Endothelial cell of umbilical vein (primary cell): ENCODE measurements at regions not wholly inside any gene's neighbourhood (a gene's known extent, or its start where the extent isn't known, plus 50 kb on each side); places are given as distances from the start of the nearest gene placed in this dataset.

ENCODE experiments used
- BruUV-seq: library from RNA; stranded (reverse); fragments of 400-500 nt; replicated peaks from 2 replicates; lab custom pipeline; 2021; lab: Mats Ljungman, UMichigan
- CTCF ChIA-PET: fragments of 300-600, 350-600 bp; sonication (Branson Sonifier 250); formaldehyde crosslinking; loops from one replicate; lab custom pipeline; 2021; ENCODE audit warnings: antibody characterized with exemption, inconsistent platforms; lab: Charles Lee
- POLR2A ChIA-PET: fragments of 300-600, 350-600 bp; sonication (Branson Sonifier 250); formaldehyde crosslinking; loops from one replicate; lab custom pipeline; 2021; ENCODE audit warnings: antibody characterized with exemption, inconsistent platforms; lab: Charles Lee
- DNase-seq: peaks from one replicate; pipeline ENCODE4 v3.0.0-alpha.2; 2011; ENCODE audit warnings: low read depth, low spot score
- FAIRE-seq: peaks from 2 replicates; lab custom pipeline; 2011; peaks lifted over from hg19 to GRCh38; lab: Jason Lieb, UNC
- H2AFZ ChIP-seq: 2 replicates; pipeline ENCODE4 v1.6.0; 2012; ENCODE audit warnings: low read depth, low read length, control low read depth, inconsistent platforms
- H3K27ac ChIP-seq: 2 replicates; pipeline ENCODE4 v1.5.1; 2011; ENCODE audit warnings: low read depth, mild to moderate bottlenecking, control low read depth, low read length, moderate library complexity; ENCODE audit not compliant: insufficient read depth
- H3K27me3 ChIP-seq, 2 experiments: 2 replicates each; pipeline versions ENCODE4 v1.6.0 to v1.6.1; 2011; ENCODE audit warnings: low read length in 2 of 2, mixed read lengths in 1 of 2; ENCODE audit not compliant: control insufficient read depth in 2 of 2, insufficient read depth in 2 of 2
- H3K36me3 ChIP-seq, 2 experiments: 2 replicates in 1 of 2; 3 replicates in 1 of 2; pipeline ENCODE4 v1.5.1; 2011; ENCODE audit warnings: low read length in 2 of 2, mild to moderate bottlenecking in 1 of 2, moderate library complexity in 1 of 2; ENCODE audit not compliant: control insufficient read depth in 2 of 2, insufficient read depth in 2 of 2; ENCODE audit errors: extremely low read depth in 1 of 2
- H3K4me1 ChIP-seq: 3 replicates; pipeline ENCODE4 v1.5.1; 2011; ENCODE audit warnings: mild to moderate bottlenecking, low read length; ENCODE audit not compliant: control insufficient read depth, insufficient read depth; ENCODE audit errors: extremely low read depth
- H3K4me2 ChIP-seq: 2 replicates; pipeline ENCODE4 v1.6.1; 2011; ENCODE audit warnings: low read length, control low read depth, mixed read lengths; ENCODE audit not compliant: insufficient read depth
- H3K4me3 ChIP-seq, 3 experiments: fragments of 200-600 bp in 1 of 3; sonication (generic), shearing (Covaris generic) in 1 of 3; replicated peaks in 1 of 3; 2 replicates each; pipeline ENCODE4 v1.5.1; 2011 to 2016; ENCODE audit warnings: control low read depth in 3 of 3, low read length in 3 of 3, mild to moderate bottlenecking in 2 of 3, inconsistent platforms in 1 of 3, low read depth in 1 of 3, moderate library complexity in 1 of 3; ENCODE audit not compliant: insufficient read depth in 1 of 3
- H3K79me2 ChIP-seq: 2 replicates; pipeline ENCODE4 v1.6.0; 2012; ENCODE audit warnings: low read length, inconsistent platforms; ENCODE audit not compliant: control insufficient read depth, insufficient read depth
- H3K9ac ChIP-seq: replicated peaks from 2 replicates; pipeline ENCODE3; 2011; ENCODE audit warnings: low read length, control low read depth; ENCODE audit not compliant: insufficient read depth; ENCODE audit errors: extremely low read depth
- H3K9me1 ChIP-seq: replicated peaks from 3 replicates; pipeline ENCODE4 v1.6.0; 2011; ENCODE audit warnings: mild to moderate bottlenecking, low read length; ENCODE audit not compliant: control insufficient read depth, insufficient read depth; ENCODE audit errors: extremely low read depth
- H3K9me3 ChIP-seq: replicated peaks from 2 replicates; pipeline ENCODE4 v1.5.1; 2012; ENCODE audit warnings: low read length, inconsistent platforms; ENCODE audit not compliant: control insufficient read depth, insufficient read depth
- H4K20me1 ChIP-seq: replicated peaks from 2 replicates; pipeline ENCODE3; 2011; ENCODE audit warnings: mild to moderate bottlenecking, low read length; ENCODE audit not compliant: control insufficient read depth, insufficient read depth; ENCODE audit errors: extremely low read depth
- EZH2 ChIP-seq: IDR thresholded peaks from 2 replicates; pipeline ENCODE4 v1.6.1; 2012; ENCODE audit warnings: borderline replicate concordance, low read depth, mild to moderate bottlenecking, moderate library complexity, low read length, inconsistent platforms; ENCODE audit not compliant: severe bottlenecking
- FOS ChIP-seq: IDR thresholded peaks from 2 replicates; pipeline ENCODE4 v1.6.1; 2011; ENCODE audit warnings: mild to moderate bottlenecking, low read length, moderate library complexity, borderline replicate concordance; ENCODE audit not compliant: insufficient read depth
- GATA2 ChIP-seq: IDR thresholded peaks from 2 replicates; pipeline ENCODE4 v1.7.0; 2011; ENCODE audit warnings: low read depth, mild to moderate bottlenecking, moderate library complexity, mixed read lengths, low read length; ENCODE audit not compliant: insufficient read length, insufficient read depth
- JUN ChIP-seq: IDR thresholded peaks from 2 replicates; pipeline ENCODE4 v1.6.1; 2011; ENCODE audit warnings: borderline replicate concordance, low read depth; ENCODE audit not compliant: insufficient read length, insufficient read depth
- MYC ChIP-seq: IDR thresholded peaks from one replicate; pipeline ENCODE4 v1.6.1; 2011; ENCODE audit warnings: mild to moderate bottlenecking, low read depth, low read length
- POLR2A ChIP-seq: IDR thresholded peaks from 2 replicates; pipeline ENCODE4 v1.6.1; 2012; ENCODE audit warnings: low read depth, mild to moderate bottlenecking, control low read depth, low read length
- POLR2AphosphoS5 ChIP-seq: IDR thresholded peaks from 2 replicates; pipeline ENCODE4 v1.6.1; 2012; ENCODE audit warnings: low read depth, mild to moderate bottlenecking, control low read depth, low read length, moderate library complexity; ENCODE audit not compliant: insufficient read depth
- dilution Hi-C: fragments of 300-500 bp; cut with MboI; formaldehyde crosslinking; loops from one replicate; pipeline ENCODE4 v1.15.0; 2019; ENCODE audit warnings: low sequenced_read_pairs; ENCODE audit not compliant: extremely low pct_ligation_motif_present
- intact Hi-C: fragments of 100-400 bp; cut with micrococcal nuclease; formaldehyde crosslinking; loops from one replicate; pipeline ENCODE4 v1.10.0; 2022
- TF ChIP-seq, protein P1 (sequence below), 2 donors: IDR thresholded peaks; 1 replicate in 1 of 2; 2 replicates in 1 of 2; pipeline ENCODE4 v1.5.1; 2011; ENCODE audit warnings: low read length in 2 of 2, mild to moderate bottlenecking in 2 of 2, moderate library complexity in 2 of 2, control low read depth in 1 of 2, inconsistent platforms in 1 of 2, low read depth in 1 of 2; ENCODE audit not compliant: insufficient read depth in 1 of 2; ENCODE audit errors: extremely low read depth in 1 of 2
- TF ChIP-seq, protein P2 (sequence below): IDR thresholded peaks from 2 replicates; pipeline ENCODE4 v1.6.1; 2011; ENCODE audit not compliant: insufficient read depth, insufficient read length

DNA sequence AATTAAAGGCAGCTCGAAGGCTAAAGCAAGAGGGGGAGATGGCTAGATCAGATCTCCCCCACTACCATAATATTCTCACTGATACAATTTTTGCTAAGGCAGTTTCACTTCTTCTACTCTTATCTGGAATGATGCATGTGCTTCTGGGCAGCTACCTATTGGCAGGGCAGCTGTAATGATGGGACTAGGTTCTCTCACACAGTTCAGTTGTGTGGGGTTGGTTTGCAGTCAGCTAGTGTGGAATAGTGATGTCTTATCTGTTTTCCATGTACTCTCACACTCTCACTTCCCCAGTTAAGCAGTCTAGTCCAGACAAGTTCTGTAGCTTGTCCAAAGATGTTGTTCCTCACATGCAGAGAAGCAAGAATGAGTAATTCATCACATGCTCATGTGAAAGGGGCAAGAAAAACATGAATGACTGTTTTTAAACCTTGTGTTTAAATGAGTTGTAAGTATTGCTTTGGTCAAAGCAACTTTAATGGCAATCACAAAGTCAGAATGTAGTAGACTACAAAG lies 836.1 kb downstream of the CBLN2 start:
- Histone ChIP-seq H3K4me1 (no peaks in the 10 kb centered on the region), H3K27ac (no peak overlapping the region), H3K79me2 (no peaks in the 10 kb centered on the region), H2AFZ (no peak overlapping the region), H3K9me1 (no peaks in the 10 kb centered on the region), H3K4me2 (no peak overlapping the region), H3K36me3 (no peaks in the 10 kb centered on the region), H3K9me3 (no peaks in the 10 kb centered on the region), H3K9ac (no peak overlapping the region), H3K4me3 (no peak overlapping the region), H3K27me3 (no peaks in the 10 kb centered on the region), H4K20me1 (no peaks in the 10 kb centered on the region)
- DNase-seq (no peak), FAIRE-seq (no peak)
- dilution Hi-C loops (no loop called here), intact Hi-C loops (no loop called here)
- no TSS peak for BruUV-seq
- TF ChIP-seq EZH2 (no peak), FOS (no peak), MYC (no peak), JUN (no peak), POLR2A (no peak), POLR2AphosphoS5 (no peak), GATA2 (no peak)
- TF ChIP-seq, protein P1, sequence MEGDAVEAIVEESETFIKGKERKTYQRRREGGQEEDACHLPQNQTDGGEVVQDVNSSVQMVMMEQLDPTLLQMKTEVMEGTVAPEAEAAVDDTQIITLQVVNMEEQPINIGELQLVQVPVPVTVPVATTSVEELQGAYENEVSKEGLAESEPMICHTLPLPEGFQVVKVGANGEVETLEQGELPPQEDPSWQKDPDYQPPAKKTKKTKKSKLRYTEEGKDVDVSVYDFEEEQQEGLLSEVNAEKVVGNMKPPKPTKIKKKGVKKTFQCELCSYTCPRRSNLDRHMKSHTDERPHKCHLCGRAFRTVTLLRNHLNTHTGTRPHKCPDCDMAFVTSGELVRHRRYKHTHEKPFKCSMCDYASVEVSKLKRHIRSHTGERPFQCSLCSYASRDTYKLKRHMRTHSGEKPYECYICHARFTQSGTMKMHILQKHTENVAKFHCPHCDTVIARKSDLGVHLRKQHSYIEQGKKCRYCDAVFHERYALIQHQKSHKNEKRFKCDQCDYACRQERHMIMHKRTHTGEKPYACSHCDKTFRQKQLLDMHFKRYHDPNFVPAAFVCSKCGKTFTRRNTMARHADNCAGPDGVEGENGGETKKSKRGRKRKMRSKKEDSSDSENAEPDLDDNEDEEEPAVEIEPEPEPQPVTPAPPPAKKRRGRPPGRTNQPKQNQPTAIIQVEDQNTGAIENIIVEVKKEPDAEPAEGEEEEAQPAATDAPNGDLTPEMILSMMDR (IDR thresholded peaks at IDR 0.05; ENCODE audit: extremely low read depth in 1 of 2, insufficient read depth in 1 of 2, low read depth in 1 of 2, low read length in 2 of 2), result no peak
- TF ChIP-seq, protein P2, sequence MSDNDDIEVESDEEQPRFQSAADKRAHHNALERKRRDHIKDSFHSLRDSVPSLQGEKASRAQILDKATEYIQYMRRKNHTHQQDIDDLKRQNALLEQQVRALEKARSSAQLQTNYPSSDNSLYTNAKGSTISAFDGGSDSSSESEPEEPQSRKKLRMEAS, result no peak
- CTCF ChIA-PET, result no interaction called here
- POLR2A ChIA-PET, result no interaction called here
